OCI-LY3 (cell line): ENCODE measurements at regions not wholly inside any gene's neighbourhood (a gene's known extent, or its start where the extent isn't known, plus 50 kb on each side); places are given as distances from the start of the nearest gene placed in this dataset.

Experiments
- EZH2phosphoT487 ChIP-seq: fragments of 200-600 bp; shearing (Covaris generic); IDR thresholded peaks from 2 replicates; pipeline ENCODE4 v1.6.1; 2018; ENCODE audit warnings: antibody characterized with exemption, mixed run types, low read depth
- TF ChIP-seq, protein P1 (sequence below): fragments of 200-600, 300-600 bp; sonication (generic); IDR thresholded peaks from 2 replicates; pipeline ENCODE4 v1.5.1; 2014; ENCODE audit warnings: antibody characterized with exemption, low read length, low read depth

DNA sequence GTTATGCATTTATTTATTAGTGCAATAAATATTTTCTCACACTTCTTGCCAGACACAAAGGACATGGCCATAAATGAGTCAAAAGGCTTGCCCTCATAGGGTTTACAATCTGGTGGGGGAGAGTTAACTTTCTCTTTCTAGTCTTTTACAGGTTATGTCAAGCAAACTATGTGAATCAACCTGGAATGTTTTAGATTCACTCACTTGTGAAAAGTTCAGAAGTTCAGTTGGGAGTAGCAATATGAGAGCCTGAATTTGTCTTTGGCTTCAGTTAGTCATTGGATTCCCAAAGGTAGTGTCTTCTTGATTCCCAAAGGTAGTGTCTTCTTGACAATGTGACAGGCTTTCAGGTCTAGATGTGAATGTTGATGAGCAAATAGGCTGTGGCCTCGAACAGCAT, 264.8 kb downstream of the SOX2 start:
- TF ChIP-seq, protein P1, sequence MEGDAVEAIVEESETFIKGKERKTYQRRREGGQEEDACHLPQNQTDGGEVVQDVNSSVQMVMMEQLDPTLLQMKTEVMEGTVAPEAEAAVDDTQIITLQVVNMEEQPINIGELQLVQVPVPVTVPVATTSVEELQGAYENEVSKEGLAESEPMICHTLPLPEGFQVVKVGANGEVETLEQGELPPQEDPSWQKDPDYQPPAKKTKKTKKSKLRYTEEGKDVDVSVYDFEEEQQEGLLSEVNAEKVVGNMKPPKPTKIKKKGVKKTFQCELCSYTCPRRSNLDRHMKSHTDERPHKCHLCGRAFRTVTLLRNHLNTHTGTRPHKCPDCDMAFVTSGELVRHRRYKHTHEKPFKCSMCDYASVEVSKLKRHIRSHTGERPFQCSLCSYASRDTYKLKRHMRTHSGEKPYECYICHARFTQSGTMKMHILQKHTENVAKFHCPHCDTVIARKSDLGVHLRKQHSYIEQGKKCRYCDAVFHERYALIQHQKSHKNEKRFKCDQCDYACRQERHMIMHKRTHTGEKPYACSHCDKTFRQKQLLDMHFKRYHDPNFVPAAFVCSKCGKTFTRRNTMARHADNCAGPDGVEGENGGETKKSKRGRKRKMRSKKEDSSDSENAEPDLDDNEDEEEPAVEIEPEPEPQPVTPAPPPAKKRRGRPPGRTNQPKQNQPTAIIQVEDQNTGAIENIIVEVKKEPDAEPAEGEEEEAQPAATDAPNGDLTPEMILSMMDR: no peak
- no peak for TF ChIP-seq EZH2phosphoT487
